Gastroesophageal sphincter (tissue), 4 donors: ENCODE measurements at regions not wholly inside any gene's neighbourhood (a gene's known extent, or its start where the extent isn't known, plus 50 kb on each side); places are given as distances from the start of the nearest gene placed in this dataset.
A peak's percentile ranks its signal among the peaks of the same experiment; 100 is the strongest.

Source experiments
- ATAC-seq: fragments of 150-250 bp; one replicate; pipeline ENCODE4 v1.9.1; 2016; ENCODE audit warnings: mild to moderate bottlenecking, moderate library complexity
- H3K27ac ChIP-seq, 4 donors: fragments of 200-600 bp; sonication (generic) in 3 of 4; 1 replicate in 3 of 4; 2 replicates in 1 of 4; pipeline ENCODE4 v1.5.1; 2016 to 2019
- H3K27me3 ChIP-seq: fragments of 200-600 bp; sonication (generic); one replicate; pipeline ENCODE4 v1.5.1; 2019
- H3K36me3 ChIP-seq, 2 donors: fragments of 200-600 bp; sonication (generic); one replicate each; pipeline ENCODE4 v1.5.1; 2019; ENCODE audit warnings: control low read depth in 1 of 2
- H3K4me1 ChIP-seq, 3 donors: fragments of 200-600 bp; sonication (generic); 1 replicate in 2 of 3; 2 replicates in 1 of 3; pipeline ENCODE4 v1.5.1; 2016 to 2019; ENCODE audit warnings: control low read depth in 2 of 3
- H3K4me3 ChIP-seq, 2 donors: fragments of 200-600 bp; sonication (generic); one replicate each; pipeline ENCODE4 v1.5.1; 2019; ENCODE audit warnings: mild to moderate bottlenecking in 1 of 2, moderate library complexity in 1 of 2
- H3K9me3 ChIP-seq, 3 donors: fragments of 200-600 bp; sonication (generic); one replicate each; pipeline ENCODE4 v1.5.1; 2017 to 2019; ENCODE audit warnings: control low read depth in 2 of 3
- CTCF ChIP-seq, 4 experiments: fragments of 200-600 bp in 2 of 4; fragments of 450-650 bp in 2 of 4; sonication (generic) in 1 of 4; IDR thresholded peaks; one replicate each; pipeline ENCODE4 v1.5.1; 2017 to 2019; ENCODE audit warnings: antibody characterized with exemption in 4 of 4, mild to moderate bottlenecking in 2 of 4, moderate library complexity in 2 of 4
- EP300 ChIP-seq: sonication (generic); formaldehyde crosslinking; IDR thresholded peaks from one replicate; pipeline ENCODE4 v1.6.1; 2017; ENCODE audit warnings: antibody characterized with exemption, mild to moderate bottlenecking
- POLR2A ChIP-seq, 2 donors: fragments of 450-650 bp; IDR thresholded peaks; one replicate each; pipeline ENCODE4 v1.6.1; 2017; ENCODE audit warnings: antibody characterized with exemption in 2 of 2, mild to moderate bottlenecking in 2 of 2, moderate library complexity in 1 of 2
- POLR2AphosphoS5 ChIP-seq: sonication (generic); formaldehyde crosslinking; IDR thresholded peaks from one replicate; pipeline ENCODE4 v1.6.1; 2017; ENCODE audit warnings: antibody characterized with exemption
- WGBS, 2 donors: methylation state at CpG; one replicate each; pipeline ENCODE4 v1.1.5; 2018; ENCODE audit warnings: low coverage in 1 of 2; 5-methylcytosine and 5-hydroxymethylcytosine counted together

GRCh38 chr1:55618199-55618598, 403.0 kb upstream of the USP24 start:
- Histone ChIP-seq H3K4me1 (no peaks in the 10 kb centered on the region), H3K4me3 (no peak overlapping the region), H3K27me3 (no peaks in the 10 kb centered on the region), H3K36me3 (no peaks in the 10 kb centered on the region), H3K27ac (no peak overlapping the region), H3K9me3 (peaks cover 0 to 10% (median 2%) of the 10 kb centered on the region in 3 donors)
- no peak for ATAC-seq
- TF ChIP-seq CTCF (IDR thresholded peaks at IDR 0.05) (no peak), EP300 (no peak), POLR2A (IDR thresholded peaks at IDR 0.05) (no peak), POLR2AphosphoS5 (no peak)
- WGBS, 2 donors, result 100% methylated on average over 1 of the region's 1 CpG

- H3K36me3 ChIP-seq, result no peaks in the 10 kb centered on the region
- no peak for ATAC-seq
- WGBS, 2 donors, result 54 to 68% methylated on average over 1 to 2 of the region's 2 CpGs
- H3K27me3 ChIP-seq, result no peaks in the 10 kb centered on the region
- H3K27ac ChIP-seq, result no peak overlapping the region
- H3K9me3 ChIP-seq, result peaks cover 0 to 3% (median 0%) of the 10 kb centered on the region in 3 donors
- no peak overlapping the region for H3K4me3 ChIP-seq
- no peaks in the 10 kb centered on the region for H3K4me1 ChIP-seq
- no peak for TF ChIP-seq EP300
- TF ChIP-seq POLR2A (IDR thresholded peaks at IDR 0.05), result no peak
- no peak for TF ChIP-seq CTCF (IDR thresholded peaks at IDR 0.05)
- no peak for TF ChIP-seq POLR2AphosphoS5
These were observed 402.3 kb upstream of the USP24 start for GRCh38 chr1:55617288-55617982.

- Histone ChIP-seq H3K9me3 (no peaks in the 10 kb centered on the region), H3K27me3 (no peaks in the 10 kb centered on the region), H3K27ac (no peak overlapping the region), H3K4me3 (no peak overlapping the region), H3K36me3 (no peaks in the 10 kb centered on the region), H3K4me1 (no peaks in the 10 kb centered on the region)
- TF ChIP-seq POLR2AphosphoS5 (no peak), EP300 (no peak), POLR2A (IDR thresholded peaks at IDR 0.05) (no peak), CTCF (IDR thresholded peaks at IDR 0.05) (no peak)
- no peak for ATAC-seq
- 79 to 81% methylated on average over 2 of the region's 2 CpGs for WGBS, 2 donors
These were observed 397.8 kb upstream of the USP24 start for GRCh38 chr1:55612988-55613387.

- H3K9me3 ChIP-seq, result peaks cover 0 to 4% (median 0%) of the 10 kb centered on the region in 3 donors
- H3K4me3 ChIP-seq, result no peak overlapping the region
- no peaks in the 10 kb centered on the region for H3K36me3 ChIP-seq
- H3K27me3 ChIP-seq, result no peaks in the 10 kb centered on the region
- ATAC-seq, result peak; percentile 25
- WGBS, 2 donors, result 60 to 71% methylated on average over 1 to 2 of the region's 2 CpGs
- no peak overlapping the region for H3K27ac ChIP-seq
- no peak for TF ChIP-seq POLR2AphosphoS5
- no peak for TF ChIP-seq CTCF (IDR thresholded peaks at IDR 0.05)
- no peak for TF ChIP-seq POLR2A (IDR thresholded peaks at IDR 0.05)
- no peak for TF ChIP-seq EP300
- no peaks in the 10 kb centered on the region for H3K4me1 ChIP-seq
These were observed 396.0 kb upstream of the USP24 start for GRCh38 chr1:55611123-55611522.

- Histone ChIP-seq H3K27me3 (no peaks in the 10 kb centered on the region), H3K4me3 (no peak overlapping the region), H3K27ac (no peak overlapping the region), H3K36me3 (no peaks in the 10 kb centered on the region), H3K9me3 (peaks cover 0 to 4% (median 0%) of the 10 kb centered on the region in 3 donors), H3K4me1 (no peaks in the 10 kb centered on the region)
- ATAC-seq, result no peak
- TF ChIP-seq EP300 (no peak), CTCF (IDR thresholded peaks at IDR 0.05) (no peak), POLR2A (IDR thresholded peaks at IDR 0.05) (no peak), POLR2AphosphoS5 (no peak)
- WGBS, 2 donors, result 98% methylated on average over 3 of the region's 3 CpGs; no CpG with 5 or more reads in 1 of the 2 donors
These were observed 395.0 kb upstream of the USP24 start for GRCh38 chr1:55610203-55610602.
